ENCODE measurements at regions not wholly inside any gene's neighbourhood (a gene's known extent, or its start where the extent isn't known, plus 50 kb on each side); places are given as distances from the start of the nearest gene placed in this dataset.

GRCh38 chr6:120122401-120122800 lies 772.8 kb upstream of the MAN1A1 start:
- no peaks in the 10 kb centered on the region for H3K27me3 ChIP-seq (replicated peaks in 1 of 4; ENCODE audit: control insufficient read depth in 3 of 4, extremely low read depth in 1 of 4, insufficient read depth in 3 of 4, low read length in 3 of 4)
- ChIA-PET POLR2A (ENCODE audit: partially characterized antibody) (no interaction called here), CTCF (ENCODE audit: partially characterized antibody) (no interaction called here)
- H3K27ac ChIP-seq (ENCODE audit: low read depth, low read length) = no peak overlapping the region
- no peak overlapping the region for H2BK12ac ChIP-seq (ENCODE audit: low read depth, low read length)
- FAIRE-seq (no peak), DNase-seq (ENCODE audit: low read depth in 1 of 2, low spot score in 2 of 2) (no peak)
- no peak overlapping the region for H3K23ac ChIP-seq (ENCODE audit: insufficient read length)
- H2AK5ac ChIP-seq (ENCODE audit: low read depth, low read length) = no peak overlapping the region
- H2BK5ac ChIP-seq (ENCODE audit: low read depth, low read length) = no peak overlapping the region
- H3K4me2 ChIP-seq (ENCODE audit: insufficient read depth in 1 of 2, low read depth in 2 of 2, low read length in 2 of 2) = no peak overlapping the region
- H3K23me2 ChIP-seq (ENCODE audit: low read depth, low read length) = no peaks in the 10 kb centered on the region
- TF ChIP-seq, protein P1, sequence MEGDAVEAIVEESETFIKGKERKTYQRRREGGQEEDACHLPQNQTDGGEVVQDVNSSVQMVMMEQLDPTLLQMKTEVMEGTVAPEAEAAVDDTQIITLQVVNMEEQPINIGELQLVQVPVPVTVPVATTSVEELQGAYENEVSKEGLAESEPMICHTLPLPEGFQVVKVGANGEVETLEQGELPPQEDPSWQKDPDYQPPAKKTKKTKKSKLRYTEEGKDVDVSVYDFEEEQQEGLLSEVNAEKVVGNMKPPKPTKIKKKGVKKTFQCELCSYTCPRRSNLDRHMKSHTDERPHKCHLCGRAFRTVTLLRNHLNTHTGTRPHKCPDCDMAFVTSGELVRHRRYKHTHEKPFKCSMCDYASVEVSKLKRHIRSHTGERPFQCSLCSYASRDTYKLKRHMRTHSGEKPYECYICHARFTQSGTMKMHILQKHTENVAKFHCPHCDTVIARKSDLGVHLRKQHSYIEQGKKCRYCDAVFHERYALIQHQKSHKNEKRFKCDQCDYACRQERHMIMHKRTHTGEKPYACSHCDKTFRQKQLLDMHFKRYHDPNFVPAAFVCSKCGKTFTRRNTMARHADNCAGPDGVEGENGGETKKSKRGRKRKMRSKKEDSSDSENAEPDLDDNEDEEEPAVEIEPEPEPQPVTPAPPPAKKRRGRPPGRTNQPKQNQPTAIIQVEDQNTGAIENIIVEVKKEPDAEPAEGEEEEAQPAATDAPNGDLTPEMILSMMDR (IDR thresholded peaks at IDR 0.05; ENCODE audit: control extremely low read depth in 1 of 3, insufficient read depth in 1 of 3, low read depth in 1 of 3, low read length in 3 of 3) = no peak
- TF ChIP-seq RAD21 (IDR thresholded peaks at IDR 0.05 in 1 of 2, conservative IDR thresholded peaks at IDR 0.05 in 1 of 2; ENCODE audit: low read depth in 2 of 2, low read length in 2 of 2) = no peak
- H4K91ac ChIP-seq (replicated peaks; ENCODE audit: insufficient read length, low read length) = no peak overlapping the region
- H3K18ac ChIP-seq (ENCODE audit: extremely low read depth, low read length) = no peak overlapping the region
- H3K4ac ChIP-seq (replicated peaks; ENCODE audit: insufficient read length, low read depth, low read length) = no peak overlapping the region
- no peak overlapping the region for H3K56ac ChIP-seq (replicated peaks; ENCODE audit: insufficient read length, low read depth, low read length)
- H3K4me3 ChIP-seq (ENCODE audit: extremely low read depth in 1 of 4, insufficient read depth in 2 of 4, low read depth in 3 of 4, low read length in 4 of 4) = no peak overlapping the region
- H4K8ac ChIP-seq (ENCODE audit: extremely low read depth, insufficient read depth, low read length) = no peak overlapping the region
- H2BK15ac ChIP-seq (ENCODE audit: low read length) = no peak overlapping the region
- H4K20me1 ChIP-seq (replicated peaks in 1 of 2; ENCODE audit: control insufficient read depth in 1 of 2, insufficient read depth in 2 of 2, low read length in 2 of 2) = no peaks in the 10 kb centered on the region
- no peak overlapping the region for H4K5ac ChIP-seq (ENCODE audit: insufficient read length, low read depth, low read length)
- H3K79me1 ChIP-seq (ENCODE audit: low read depth, low read length) = no peaks in the 10 kb centered on the region
- H3K9ac ChIP-seq (replicated peaks in 1 of 4; ENCODE audit: extremely low read depth in 1 of 4, low read depth in 3 of 4, low read length in 3 of 4) = no peak overlapping the region
- H2AFZ ChIP-seq (ENCODE audit: low read length) = no peak overlapping the region
- 97% methylated on average over 2 of the region's 2 CpGs; no CpG with 5 or more reads in 1 of the 2 experiments for WGBS, 2 experiments (ENCODE audit: extremely low coverage in 1 of 2, insufficient coverage in 1 of 2, insufficient read length in 1 of 2, insufficient replicate concordance in 2 of 2, low coverage in 1 of 2, low lambda C conversion rate in 2 of 2, missing lambda C conversion rate in 1 of 2)
- H3K36me3 ChIP-seq (ENCODE audit: control insufficient read depth in 2 of 4, insufficient read depth in 4 of 4, low read length in 3 of 4) = no peaks in the 10 kb centered on the region
- peaks cover 0 to 2% (median 0%) of the 10 kb centered on the region in 4 experiments; a peak in 1 of 7 replicates for H3K4me1 ChIP-seq (replicated peaks in 1 of 4; ENCODE audit: control insufficient read depth in 3 of 4, insufficient read depth in 4 of 4, low read length in 3 of 4)
- H2BK20ac ChIP-seq (ENCODE audit: low read length) = no peak overlapping the region
- no peaks in the 10 kb centered on the region for H3K79me2 ChIP-seq (ENCODE audit: control insufficient read depth in 1 of 2, insufficient read depth in 2 of 2, low read length in 2 of 2)
- no peak overlapping the region for H3K14ac ChIP-seq (ENCODE audit: insufficient read length)
- H2BK120ac ChIP-seq (replicated peaks; ENCODE audit: low read depth, low read length) = no peak overlapping the region
- no peaks in the 10 kb centered on the region for H3K9me3 ChIP-seq (ENCODE audit: insufficient read depth in 2 of 2, low read depth in 1 of 2, low read length in 1 of 2)
